CD8-positive, alpha-beta memory T cell (primary cell): ENCODE measurements at regions not wholly inside any gene's neighbourhood (a gene's known extent, or its start where the extent isn't known, plus 50 kb on each side); places are given as distances from the start of the nearest gene placed in this dataset.

ENCODE experiments used
- CTCF ChIA-PET: fragments of 350-600 bp; sonication (Branson Sonifier 250); formaldehyde crosslinking; loops from one replicate; lab custom pipeline; 2021; ENCODE audit warnings: antibody characterized with exemption; lab: Charles Lee
- POLR2A ChIA-PET: fragments of 350-600 bp; sonication (Branson Sonifier 250); formaldehyde crosslinking; loops from one replicate; lab custom pipeline; 2021; ENCODE audit warnings: antibody characterized with exemption; lab: Charles Lee
- DNase-seq, 5 donors: peaks; one replicate each; pipeline versions ENCODE4 v3.0.0 to v3.0.0-alpha.2; 2020 to 2022; ENCODE audit warnings: mixed read lengths in 1 of 5
- H3K27ac ChIP-seq: one replicate; pipeline ENCODE4 v1.7.0; 2013; ENCODE audit warnings: low read depth, mild to moderate bottlenecking, low read length, moderate library complexity
- H3K27me3 ChIP-seq: 2 replicates; pipeline ENCODE4 v1.7.0; 2013; ENCODE audit warnings: low read length, mild to moderate bottlenecking; ENCODE audit not compliant: insufficient read depth, poor library complexity, severe bottlenecking
- H3K36me3 ChIP-seq: 2 replicates; pipeline ENCODE4 v1.7.0; 2013; ENCODE audit warnings: mild to moderate bottlenecking, low read length, moderate library complexity; ENCODE audit not compliant: insufficient read depth
- H3K4me1 ChIP-seq: 2 replicates; pipeline ENCODE4 v1.7.0; 2013; ENCODE audit warnings: mild to moderate bottlenecking, low read length, moderate library complexity; ENCODE audit not compliant: insufficient read depth
- H3K4me3 ChIP-seq: 2 replicates; pipeline ENCODE4 v1.7.0; 2013; ENCODE audit warnings: mild to moderate bottlenecking, low read length
- H3K9me3 ChIP-seq: 2 replicates; pipeline ENCODE4 v1.7.0; 2013; ENCODE audit warnings: mild to moderate bottlenecking, low read length
- H3K27ac Mint-ChIP-seq, 8 donors: one replicate each; pipeline ENCODE4 v1.8.0; 2020 to 2021; ENCODE audit warnings: mixed read lengths in 8 of 8, mild to moderate bottlenecking in 6 of 8, inconsistent platforms in 3 of 8, moderate library complexity in 3 of 8
- H3K27me3 Mint-ChIP-seq, 2 donors: one replicate each; pipeline ENCODE4 v1.8.0; 2020 to 2021; ENCODE audit warnings: mixed read lengths in 2 of 2, mild to moderate bottlenecking in 1 of 2, moderate library complexity in 1 of 2
- H3K36me3 Mint-ChIP-seq, 3 donors: one replicate each; pipeline ENCODE4 v1.8.0; 2020 to 2021; ENCODE audit warnings: mixed read lengths in 3 of 3, inconsistent platforms in 1 of 3, mild to moderate bottlenecking in 1 of 3
- H3K4me1 Mint-ChIP-seq, 3 donors: one replicate each; pipeline ENCODE4 v1.8.0; 2020 to 2021; ENCODE audit warnings: mixed read lengths in 3 of 3, inconsistent platforms in 1 of 3, mild to moderate bottlenecking in 1 of 3
- H3K4me3 Mint-ChIP-seq, 7 donors: one replicate each; pipeline ENCODE4 v1.8.0; 2020 to 2021; ENCODE audit warnings: mixed read lengths in 7 of 7, mild to moderate bottlenecking in 6 of 7, moderate library complexity in 4 of 7, inconsistent platforms in 2 of 7
- H3K9me3 Mint-ChIP-seq, 5 donors: one replicate each; pipeline ENCODE4 v1.8.0; 2020 to 2022; ENCODE audit warnings: mixed read lengths in 5 of 5, mild to moderate bottlenecking in 3 of 5, moderate library complexity in 2 of 5, inconsistent platforms in 1 of 5

GRCh38 chr22:46081831-46082210 lies 68.5 kb upstream of the PPARA start:
- Histone ChIP-seq H3K27ac (no peak overlapping the region), H3K9me3 (no peaks in the 10 kb centered on the region), H3K27me3 (no peaks in the 10 kb centered on the region), H3K4me3 (no peak overlapping the region), H3K36me3 (no peaks in the 10 kb centered on the region), H3K4me1 (no peaks in the 10 kb centered on the region)
- POLR2A ChIA-PET = no interaction called here
- Mint-ChIP-seq H3K9me3 (no peaks in the 10 kb centered on the region), H3K27me3 (no peaks in the 10 kb centered on the region), H3K4me3 (no peak overlapping the region), H3K4me1 (peaks cover 0 to 19% (median 6%) of the 10 kb centered on the region in 3 donors), H3K36me3 (peaks cover 0 to 5% (median 0%) of the 10 kb centered on the region in 3 donors), H3K27ac (no peak overlapping the region)
- no peak for DNase-seq
- CTCF ChIA-PET = no interaction called here

DNA sequence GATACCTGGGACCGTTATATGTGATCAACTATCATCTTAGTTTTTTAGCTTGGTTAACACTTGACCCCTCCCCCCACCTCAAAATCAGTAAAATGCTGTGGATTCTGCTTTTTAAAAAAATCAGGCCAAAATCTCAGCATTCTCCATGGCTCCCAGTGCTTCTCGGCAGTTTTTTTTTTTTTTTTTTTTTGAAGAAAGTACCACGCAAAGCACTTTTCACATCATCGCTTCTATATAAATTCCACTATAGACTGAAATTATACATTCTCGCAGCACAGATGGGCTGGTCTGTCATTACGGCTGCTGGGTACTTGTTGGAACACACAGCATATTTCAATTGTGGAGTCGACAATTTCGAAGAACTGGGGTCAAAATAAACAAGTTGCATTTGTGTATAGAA lies 67.7 kb upstream of the PPARA start:
- Mint-ChIP-seq H3K4me3 (no peak overlapping the region), H3K27ac (no peak overlapping the region), H3K4me1 (peaks cover 0 to 11% (median 0%) of the 10 kb centered on the region in 3 donors), H3K9me3 (no peaks in the 10 kb centered on the region), H3K36me3 (peaks cover 0 to 8% (median 0%) of the 10 kb centered on the region in 3 donors), H3K27me3 (no peaks in the 10 kb centered on the region)
- peak in 1 of 5 donors; percentile 13 for DNase-seq
- ChIA-PET POLR2A (no interaction called here), CTCF (no interaction called here)
- no peaks in the 10 kb centered on the region for H3K36me3 ChIP-seq
- no peaks in the 10 kb centered on the region for H3K9me3 ChIP-seq
- H3K4me1 ChIP-seq = no peaks in the 10 kb centered on the region
- no peak overlapping the region for H3K4me3 ChIP-seq
- H3K27me3 ChIP-seq = no peaks in the 10 kb centered on the region
- no peak overlapping the region for H3K27ac ChIP-seq

DNA sequence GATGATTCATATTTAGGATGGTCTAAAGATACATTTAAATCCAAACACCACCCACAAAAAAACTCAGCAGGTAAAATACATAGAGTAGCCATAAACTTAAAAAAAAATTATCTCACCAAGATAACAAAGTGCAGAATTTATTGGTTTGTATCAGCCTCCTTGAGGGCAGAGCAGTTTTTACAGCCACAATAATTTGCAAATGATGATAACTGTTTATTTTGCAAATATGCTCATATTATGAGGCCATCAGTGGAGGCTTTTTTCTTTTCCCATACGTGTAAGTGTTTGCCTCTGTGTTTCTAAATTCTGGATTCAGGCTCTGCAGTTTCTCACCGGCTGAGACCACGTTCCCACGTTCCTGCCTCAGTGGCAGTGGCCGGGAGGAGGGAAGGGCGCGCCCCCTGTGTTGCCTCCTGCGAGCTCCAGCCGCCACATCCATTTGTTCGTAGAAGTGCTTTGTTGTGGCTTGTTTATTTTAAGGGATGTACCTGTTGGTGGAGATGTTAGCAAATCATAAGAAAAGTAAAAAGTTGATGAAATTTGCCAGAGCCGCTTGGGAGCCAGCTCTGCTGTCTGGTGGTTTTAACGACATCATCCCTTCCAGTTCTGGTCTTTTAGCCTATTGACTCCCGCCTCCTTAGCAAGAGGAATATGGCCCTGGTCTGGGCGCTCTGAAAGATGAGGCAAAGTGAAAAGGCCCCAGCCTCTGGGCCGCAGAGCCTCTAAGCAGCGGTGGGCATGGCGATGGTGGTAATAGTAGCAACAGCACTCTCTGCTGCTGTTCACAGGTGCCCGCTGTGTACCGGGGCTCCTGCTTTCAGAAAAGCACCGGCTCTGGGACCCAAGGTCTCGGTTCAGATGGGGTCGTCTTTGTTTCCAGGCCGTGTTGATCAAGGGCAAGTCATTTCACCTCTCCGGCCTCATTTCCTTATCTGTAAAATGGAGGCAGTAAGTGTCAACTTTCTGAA lies 66.7 kb upstream of the PPARA start:
- H3K9me3 ChIP-seq = no peaks in the 10 kb centered on the region
- Mint-ChIP-seq H3K4me1 (peaks cover 0 to 11% (median 0%) of the 10 kb centered on the region in 3 donors), H3K27me3 (no peaks in the 10 kb centered on the region), H3K36me3 (peaks cover 0 to 10% (median 0%) of the 10 kb centered on the region in 3 donors), H3K9me3 (no peaks in the 10 kb centered on the region), H3K4me3 (no peak overlapping the region), H3K27ac (peak overlapping the region in 1 of 8 donors; percentile 58)
- ChIA-PET CTCF (no interaction called here), POLR2A (no interaction called here)
- H3K27ac ChIP-seq = no peak overlapping the region
- no peaks in the 10 kb centered on the region for H3K4me1 ChIP-seq
- no peaks in the 10 kb centered on the region for H3K27me3 ChIP-seq
- DNase-seq = peak in 1 of 5 donors; percentile 3
- no peak overlapping the region for H3K4me3 ChIP-seq
- H3K36me3 ChIP-seq = no peaks in the 10 kb centered on the region

DNA sequence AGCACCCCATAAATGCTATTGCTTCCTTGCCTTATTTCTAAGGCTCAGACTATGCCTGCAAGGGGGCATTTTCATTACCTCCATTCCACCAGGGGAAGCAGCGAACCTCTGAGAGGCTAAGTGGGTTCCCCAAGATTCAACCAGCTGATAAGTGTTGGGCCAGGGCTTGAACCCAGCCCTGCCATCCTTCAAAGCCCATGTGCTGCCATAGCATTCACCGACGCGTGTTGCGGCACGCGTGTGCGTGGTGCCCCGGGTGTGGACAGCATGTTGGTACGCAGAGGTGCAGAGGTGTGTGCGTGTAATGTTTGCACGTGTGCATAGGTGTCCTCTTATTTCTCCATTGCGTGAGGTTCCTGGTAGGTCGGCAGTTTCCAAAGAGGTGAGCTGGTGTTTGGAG lies 66.0 kb upstream of the PPARA start:
- H3K27me3 Mint-ChIP-seq = no peaks in the 10 kb centered on the region
- H3K4me1 Mint-ChIP-seq = peaks cover 0 to 9% (median 0%) of the 10 kb centered on the region in 3 donors
- POLR2A ChIA-PET = no interaction called here
- Histone ChIP-seq H3K9me3 (no peaks in the 10 kb centered on the region), H3K27ac (no peak overlapping the region), H3K4me3 (no peak overlapping the region), H3K36me3 (no peaks in the 10 kb centered on the region), H3K4me1 (no peaks in the 10 kb centered on the region), H3K27me3 (no peaks in the 10 kb centered on the region)
- peak in 1 of 5 donors; percentile 27 for DNase-seq
- H3K9me3 Mint-ChIP-seq = no peaks in the 10 kb centered on the region
- no peak overlapping the region for H3K4me3 Mint-ChIP-seq
- peak overlapping the region in 1 of 8 donors; percentile 42 for H3K27ac Mint-ChIP-seq
- H3K36me3 Mint-ChIP-seq = peaks cover 0 to 10% (median 0%) of the 10 kb centered on the region in 3 donors
- CTCF ChIA-PET = no interaction called here

GRCh38 chr22:46084943-46085827 lies 65.1 kb upstream of the PPARA start:
- H3K27me3 ChIP-seq = no peaks in the 10 kb centered on the region
- Mint-ChIP-seq H3K9me3 (no peaks in the 10 kb centered on the region), H3K4me3 (peak overlapping the region in 1 of 7 donors; percentile 13), H3K4me1 (peaks cover 0 to 9% (median 0%) of the 10 kb centered on the region in 3 donors), H3K27me3 (no peaks in the 10 kb centered on the region), H3K36me3 (peaks cover 0 to 10% (median 0%) of the 10 kb centered on the region in 3 donors), H3K27ac (peak overlapping the region in 1 of 8 donors; percentile 6)
- H3K9me3 ChIP-seq = no peaks in the 10 kb centered on the region
- no peak overlapping the region for H3K4me3 ChIP-seq
- H3K4me1 ChIP-seq = no peaks in the 10 kb centered on the region
- no peaks in the 10 kb centered on the region for H3K36me3 ChIP-seq
- POLR2A ChIA-PET = no interaction called here
- CTCF ChIA-PET = no interaction called here
- H3K27ac ChIP-seq = peak overlapping the region; percentile 51
- peak in 1 of 5 donors; percentile 39 for DNase-seq

DNA sequence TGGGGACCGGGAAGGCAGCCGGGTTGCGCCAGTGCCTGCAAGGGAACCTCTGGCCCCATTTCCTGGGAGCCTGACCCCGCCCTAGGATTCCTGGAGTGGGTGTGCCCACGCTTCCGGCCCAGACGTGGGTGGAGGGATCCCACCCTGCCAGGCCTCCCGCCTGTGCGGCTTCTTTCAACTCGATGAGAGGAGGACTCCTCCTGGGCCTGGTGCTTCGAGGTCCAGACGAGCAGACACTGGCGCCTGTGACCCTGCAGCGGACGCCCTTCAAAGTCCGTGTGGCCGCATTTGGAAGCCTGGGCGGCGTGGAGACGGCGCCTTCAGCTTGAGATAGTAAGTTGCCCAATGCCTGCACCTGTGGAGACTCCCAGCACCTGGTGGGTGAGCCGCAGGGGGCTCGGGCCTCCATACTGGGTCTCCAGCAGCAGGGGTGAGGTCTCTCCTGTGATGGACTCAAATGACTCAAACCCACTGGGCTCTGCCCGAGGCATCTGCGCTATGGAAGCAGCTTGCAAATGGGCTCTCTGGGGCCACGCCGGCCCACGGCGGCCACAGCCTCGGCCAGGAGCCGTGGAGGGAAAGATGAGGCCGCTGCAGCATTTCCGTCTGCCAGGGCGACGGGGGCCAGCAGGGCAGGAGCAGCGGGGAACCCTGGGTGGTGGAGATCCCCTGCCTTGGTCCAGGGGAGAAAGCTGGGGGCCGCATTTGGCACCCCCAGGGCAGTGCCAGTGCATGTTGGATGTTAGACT lies 64.3 kb upstream of the PPARA start:
- Mint-ChIP-seq H3K36me3 (peaks cover 0 to 10% (median 0%) of the 10 kb centered on the region in 3 donors), H3K4me1 (peaks cover 0 to 9% (median 0%) of the 10 kb centered on the region in 3 donors), H3K27ac (no peak overlapping the region), H3K9me3 (no peaks in the 10 kb centered on the region), H3K4me3 (no peak overlapping the region), H3K27me3 (no peaks in the 10 kb centered on the region)
- ChIA-PET POLR2A (no interaction called here), CTCF (no interaction called here)
- no peak for DNase-seq
- Histone ChIP-seq H3K36me3 (no peaks in the 10 kb centered on the region), H3K9me3 (no peaks in the 10 kb centered on the region), H3K27me3 (no peaks in the 10 kb centered on the region), H3K4me1 (no peaks in the 10 kb centered on the region), H3K27ac (peak overlapping the region; percentile 51), H3K4me3 (no peak overlapping the region)

DNA sequence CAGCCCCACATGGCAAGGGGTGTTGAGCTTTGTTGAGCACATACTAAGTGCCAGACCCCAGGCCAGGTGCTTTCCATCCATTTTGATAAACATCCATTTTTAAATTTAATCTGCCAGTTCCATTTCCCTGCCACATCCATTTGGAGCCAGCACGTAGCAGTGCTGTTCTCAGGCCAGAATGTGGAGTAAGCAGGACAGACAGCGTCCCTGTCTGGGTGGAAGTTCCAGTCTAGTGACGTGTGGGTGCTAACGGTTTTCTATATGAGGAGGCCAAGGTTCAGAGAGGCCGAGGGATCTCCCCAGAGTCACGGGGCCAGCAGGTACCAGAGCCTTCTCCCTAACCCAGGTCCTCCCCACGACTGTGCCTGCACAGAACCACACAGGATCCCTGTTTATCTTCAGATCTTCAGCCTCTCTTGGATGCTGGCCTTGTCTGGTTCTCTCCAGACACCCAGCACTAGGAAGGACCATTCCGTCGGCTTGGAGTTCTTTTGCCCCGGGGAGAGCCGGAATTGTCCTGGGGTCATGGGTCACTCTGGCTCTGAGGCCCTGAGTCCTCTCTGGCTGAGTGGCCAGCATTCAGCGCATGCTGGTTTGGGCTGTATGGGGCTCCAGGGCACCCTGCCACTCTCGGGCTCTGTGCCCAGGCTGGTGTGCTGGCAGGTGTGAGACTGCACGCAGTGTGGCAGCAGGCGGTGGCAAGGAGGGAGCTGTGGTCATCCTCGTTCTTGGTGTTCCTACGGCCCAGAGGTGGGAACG lies 63.6 kb upstream of the PPARA start:
- no peak for DNase-seq
- ChIA-PET POLR2A (no interaction called here), CTCF (no interaction called here)
- Mint-ChIP-seq H3K9me3 (no peaks in the 10 kb centered on the region), H3K4me1 (peaks cover 0 to 9% (median 0%) of the 10 kb centered on the region in 3 donors), H3K27ac (peak overlapping the region in 1 of 8 donors; percentile 22), H3K4me3 (no peak overlapping the region), H3K36me3 (peaks cover 0 to 11% (median 0%) of the 10 kb centered on the region in 3 donors), H3K27me3 (no peaks in the 10 kb centered on the region)
- Histone ChIP-seq H3K4me3 (no peak overlapping the region), H3K27ac (peak overlapping the region; percentile 43), H3K27me3 (no peaks in the 10 kb centered on the region), H3K4me1 (no peaks in the 10 kb centered on the region), H3K9me3 (no peaks in the 10 kb centered on the region), H3K36me3 (no peaks in the 10 kb centered on the region)
